Panc1 (cell line): ENCODE measurements at regions not wholly inside any gene's neighbourhood (a gene's known extent, or its start where the extent isn't known, plus 50 kb on each side); places are given as distances from the start of the nearest gene placed in this dataset.

Experiments used
- ATAC-seq: fragments of 200-7000 bp; cut with Tn5 transposase; 2 replicates; pipeline ENCODE4 v1.9.1; 2020; ENCODE audit warnings: mild to moderate bottlenecking, moderate library complexity
- BruUV-seq: library from RNA; stranded (reverse); fragments of 400-500 nt; replicated peaks from 2 replicates; lab custom pipeline; 2021; lab: Mats Ljungman, UMichigan
- CTCF ChIA-PET: fragments of 300-600 bp; sonication (Branson Sonifier 250); formaldehyde crosslinking; loops from one replicate; lab custom pipeline; 2022; ENCODE audit warnings: antibody characterized with exemption; lab: Charles Lee
- POLR2A ChIA-PET: fragments of 300-600 bp; sonication (Branson Sonifier 250); formaldehyde crosslinking; loops from one replicate; lab custom pipeline; 2022; ENCODE audit warnings: antibody characterized with exemption; lab: Charles Lee
- DNase-seq: peaks from one replicate; pipeline ENCODE4 v3.0.0-alpha.2; 2010; ENCODE audit warnings: low read depth, low spot score
- H3K27ac ChIP-seq: 2 replicates; pipeline ENCODE4 v1.5.1; 2011; ENCODE audit warnings: mild to moderate bottlenecking, low read length, inconsistent platforms
- H3K27me3 ChIP-seq: fragments of 200-500 bp; sonication (Bioruptor generic); 2 replicates; pipeline ENCODE4 v1.6.0; 2014; ENCODE audit warnings: low read length, inconsistent platforms; ENCODE audit not compliant: control insufficient read depth, insufficient read depth
- H3K36me3 ChIP-seq: fragments of 200-500 bp; sonication (Bioruptor generic); 2 replicates; pipeline ENCODE4 v1.5.1; 2014; ENCODE audit warnings: inconsistent platforms, mild to moderate bottlenecking, low read length, moderate library complexity; ENCODE audit not compliant: control insufficient read depth, insufficient read depth
- H3K4me1 ChIP-seq: 2 replicates; pipeline ENCODE4 v1.5.1; 2011; ENCODE audit warnings: inconsistent platforms, mild to moderate bottlenecking, low read length, moderate library complexity; ENCODE audit not compliant: control insufficient read depth, insufficient read depth
- H3K4me3 ChIP-seq, 2 experiments: 2 replicates each; pipeline ENCODE4 v1.5.1; 2011 to 2012; ENCODE audit warnings: low read depth in 2 of 2, low read length in 2 of 2, mild to moderate bottlenecking in 2 of 2, inconsistent platforms in 1 of 2, moderate library complexity in 1 of 2
- H3K9me3 ChIP-seq: fragments of 200-500 bp; sonication (Bioruptor generic); 2 replicates; pipeline ENCODE4 v1.5.1; 2014; ENCODE audit warnings: low read depth, mild to moderate bottlenecking, inconsistent platforms, low read length, moderate library complexity; ENCODE audit not compliant: control insufficient read depth, insufficient read depth
- CTCF ChIP-seq: fragments of 450-650 bp; IDR thresholded peaks from 2 replicates; pipeline ENCODE4 v1.5.1; 2017; ENCODE audit warnings: mild to moderate bottlenecking
- POLR2AphosphoS5 ChIP-seq: IDR thresholded peaks from 2 replicates; pipeline ENCODE4 v1.6.1; 2012; ENCODE audit warnings: mild to moderate bottlenecking, low read depth, low read length, moderate library complexity
- REST ChIP-seq, 2 experiments: IDR thresholded peaks; 2 replicates each; pipeline ENCODE4 v1.6.1; 2011 to 2012; ENCODE audit warnings: low read depth in 2 of 2, control low read depth in 1 of 2, low read length in 1 of 2, mild to moderate bottlenecking in 1 of 2, moderate library complexity in 1 of 2; ENCODE audit not compliant: insufficient read depth in 1 of 2
- SIN3A ChIP-seq: IDR thresholded peaks from 2 replicates; pipeline ENCODE4 v1.6.1; 2012; ENCODE audit warnings: low read depth, mild to moderate bottlenecking, low read length, moderate library complexity, borderline replicate concordance; ENCODE audit not compliant: insufficient read depth
- TCF7L2 ChIP-seq: IDR thresholded peaks from 2 replicates; pipeline ENCODE4 v1.6.1; 2011; ENCODE audit warnings: mild to moderate bottlenecking, low read depth, low read length, inconsistent platforms
- in situ Hi-C: cut with HindIII; loops from 2 replicates; pipeline ENCODE4 v1.10.0; 2016; ENCODE audit warnings: low sequenced_read_pairs, low pct_unique_long_range_greater_than_20kb
- intact Hi-C: fragments of 100-400 bp; cut with micrococcal nuclease; formaldehyde crosslinking; loops from one replicate; pipeline ENCODE4 v1.10.0; 2022; ENCODE audit not compliant: unreplicated experiment

DNA sequence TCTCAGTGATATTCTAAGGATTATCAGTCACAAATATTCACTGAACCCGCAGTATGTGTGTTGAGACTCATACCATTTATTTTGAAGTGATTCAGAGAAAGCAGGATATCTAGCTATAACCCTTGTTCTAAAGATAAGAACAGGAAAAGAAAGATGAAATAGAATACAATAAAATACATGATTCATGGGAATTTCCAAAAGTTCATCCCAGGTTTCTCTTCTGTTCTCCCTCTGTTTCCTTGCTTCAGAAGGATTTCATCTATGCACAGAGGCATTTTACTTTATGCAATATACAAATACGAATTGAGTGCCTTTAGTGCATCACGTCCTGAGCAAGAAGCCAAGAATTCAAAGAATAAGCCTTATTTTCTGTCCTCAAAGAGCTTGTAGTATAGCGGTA is 274.4 kb upstream of the GPC6 start:
- ATAC-seq = no peak
- Histone ChIP-seq H3K36me3 (no peaks in the 10 kb centered on the region), H3K4me1 (no peaks in the 10 kb centered on the region), H3K4me3 (no peak overlapping the region), H3K27me3 (no peaks in the 10 kb centered on the region), H3K9me3 (no peaks in the 10 kb centered on the region), H3K27ac (no peak overlapping the region)
- ChIA-PET CTCF (no interaction called here), POLR2A (no interaction called here)
- TF ChIP-seq TCF7L2 (no peak), POLR2AphosphoS5 (no peak), SIN3A (no peak), REST (IDR thresholded peaks at IDR 0.05; ENCODE audit: insufficient read depth in 1 of 2, low read depth in 2 of 2, low read length in 1 of 2) (no peak)
- no peak for DNase-seq
- BruUV-seq = no TSS peak
- in situ Hi-C loops (no loop called here), intact Hi-C loops (no loop called here)

DNA sequence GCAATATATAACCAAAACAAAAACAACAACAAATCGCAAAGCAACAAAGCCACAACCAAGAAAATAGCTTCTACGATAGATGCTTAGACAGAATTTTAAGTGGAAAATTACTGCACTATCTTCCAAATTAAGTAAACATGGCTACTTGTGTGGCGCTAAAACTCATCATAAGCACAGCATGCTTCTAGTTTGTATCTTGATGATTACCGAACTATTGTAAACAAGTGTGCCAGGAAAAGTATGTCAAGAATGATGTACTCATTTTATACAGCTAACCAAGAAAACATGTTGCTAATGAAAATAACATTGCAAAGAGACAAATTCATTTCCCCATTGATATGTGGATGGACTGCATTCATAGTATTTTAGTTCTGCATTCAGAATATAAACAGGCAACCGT is 271.9 kb upstream of the GPC6 start:
- in situ Hi-C loops (no loop called here), intact Hi-C loops (no loop called here)
- ATAC-seq (no peak), DNase-seq (no peak)
- Histone ChIP-seq H3K36me3 (no peaks in the 10 kb centered on the region), H3K4me3 (no peak overlapping the region), H3K27ac (no peak overlapping the region), H3K4me1 (no peaks in the 10 kb centered on the region), H3K9me3 (no peaks in the 10 kb centered on the region), H3K27me3 (no peaks in the 10 kb centered on the region)
- TF ChIP-seq REST (IDR thresholded peaks at IDR 0.05; ENCODE audit: insufficient read depth in 1 of 2, low read depth in 2 of 2, low read length in 1 of 2) (no peak), SIN3A (no peak), POLR2AphosphoS5 (no peak), TCF7L2 (no peak), CTCF (no peak)
- ChIA-PET CTCF (no interaction called here), POLR2A (no interaction called here)
- no TSS peak for BruUV-seq
